Fibroblast of villous mesenchyme (primary cell): ENCODE measurements at regions not wholly inside any gene's neighbourhood (a gene's known extent, or its start where the extent isn't known, plus 50 kb on each side); places are given as distances from the start of the nearest gene placed in this dataset.
"Not testable (repeated sequence)": the region's sequence is repeated elsewhere in the genome, so short reads cannot be mapped to it uniquely, and the experiment has no call there.

Source experiments
- DNase-seq: peaks from one replicate; pipeline ENCODE4 v3.0.0-alpha.2; 2010; ENCODE audit warnings: low read depth
- H3K4me3 ChIP-seq: 2 replicates; pipeline ENCODE4 v1.5.1; 2011; ENCODE audit warnings: low read depth, mild to moderate bottlenecking, low read length
- TF ChIP-seq, protein P1 (sequence below): IDR thresholded peaks from 2 replicates; pipeline ENCODE4 v1.5.1; 2012; ENCODE audit warnings: low read depth, mild to moderate bottlenecking, low read length; ENCODE audit not compliant: insufficient read depth

DNA sequence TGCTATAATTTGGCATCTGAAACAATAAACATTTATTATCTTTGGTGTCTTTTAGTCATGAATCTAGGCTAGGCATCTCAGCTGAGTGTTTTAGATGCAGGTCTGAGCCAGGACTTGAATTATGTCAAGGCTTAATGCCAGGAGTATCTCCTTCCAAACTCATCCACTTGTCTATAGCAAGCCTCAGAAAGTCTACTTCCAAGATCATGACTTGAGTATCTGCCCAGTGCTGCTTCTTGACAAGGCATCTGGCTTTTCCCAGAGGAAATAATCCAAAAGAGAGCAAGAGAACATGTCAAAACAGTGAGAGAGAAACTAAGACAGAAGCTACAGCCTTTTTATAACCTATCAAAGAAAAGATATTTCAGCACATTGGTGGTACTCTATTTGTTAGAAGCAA, 1052.1 kb upstream of the PCDH10 start:
- TF ChIP-seq, protein P1, sequence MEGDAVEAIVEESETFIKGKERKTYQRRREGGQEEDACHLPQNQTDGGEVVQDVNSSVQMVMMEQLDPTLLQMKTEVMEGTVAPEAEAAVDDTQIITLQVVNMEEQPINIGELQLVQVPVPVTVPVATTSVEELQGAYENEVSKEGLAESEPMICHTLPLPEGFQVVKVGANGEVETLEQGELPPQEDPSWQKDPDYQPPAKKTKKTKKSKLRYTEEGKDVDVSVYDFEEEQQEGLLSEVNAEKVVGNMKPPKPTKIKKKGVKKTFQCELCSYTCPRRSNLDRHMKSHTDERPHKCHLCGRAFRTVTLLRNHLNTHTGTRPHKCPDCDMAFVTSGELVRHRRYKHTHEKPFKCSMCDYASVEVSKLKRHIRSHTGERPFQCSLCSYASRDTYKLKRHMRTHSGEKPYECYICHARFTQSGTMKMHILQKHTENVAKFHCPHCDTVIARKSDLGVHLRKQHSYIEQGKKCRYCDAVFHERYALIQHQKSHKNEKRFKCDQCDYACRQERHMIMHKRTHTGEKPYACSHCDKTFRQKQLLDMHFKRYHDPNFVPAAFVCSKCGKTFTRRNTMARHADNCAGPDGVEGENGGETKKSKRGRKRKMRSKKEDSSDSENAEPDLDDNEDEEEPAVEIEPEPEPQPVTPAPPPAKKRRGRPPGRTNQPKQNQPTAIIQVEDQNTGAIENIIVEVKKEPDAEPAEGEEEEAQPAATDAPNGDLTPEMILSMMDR: no peak
- H3K4me3 ChIP-seq: no peak overlapping the region
- DNase-seq: no peak

- DNase-seq: no peak
- TF ChIP-seq, protein P1: no peak
- no peak overlapping the region for H3K4me3 ChIP-seq
These were observed 1047.6 kb upstream of the PCDH10 start for GRCh38 chr4:132101526-132101925.

DNA sequence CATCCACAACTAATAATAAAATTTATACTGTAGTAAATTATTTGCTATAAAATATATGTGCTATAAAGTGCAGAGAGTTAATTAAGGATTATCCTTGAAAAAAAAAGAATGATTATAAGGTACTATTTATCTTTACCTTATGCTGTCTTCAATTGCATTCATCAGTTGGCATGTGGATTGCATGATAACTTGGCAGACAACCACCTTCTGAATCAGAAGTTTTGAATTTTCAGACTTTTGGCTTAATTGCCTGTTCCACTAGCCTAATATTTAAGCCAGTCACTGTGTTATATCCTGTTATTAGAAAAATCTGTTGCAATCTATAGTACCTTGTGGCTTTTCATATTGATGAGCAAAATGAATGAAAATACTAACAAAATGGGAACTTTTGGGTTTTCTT, 1040.3 kb upstream of the PCDH10 start:
- H3K4me3 ChIP-seq: no peak overlapping the region
- DNase-seq: no peak
- TF ChIP-seq, protein P1: no peak

GRCh38 chr4:132114885-132115284, 1034.2 kb upstream of the PCDH10 start:
- TF ChIP-seq, protein P1: no peak
- H3K4me3 ChIP-seq: no peak overlapping the region
- DNase-seq: no peak

DNA sequence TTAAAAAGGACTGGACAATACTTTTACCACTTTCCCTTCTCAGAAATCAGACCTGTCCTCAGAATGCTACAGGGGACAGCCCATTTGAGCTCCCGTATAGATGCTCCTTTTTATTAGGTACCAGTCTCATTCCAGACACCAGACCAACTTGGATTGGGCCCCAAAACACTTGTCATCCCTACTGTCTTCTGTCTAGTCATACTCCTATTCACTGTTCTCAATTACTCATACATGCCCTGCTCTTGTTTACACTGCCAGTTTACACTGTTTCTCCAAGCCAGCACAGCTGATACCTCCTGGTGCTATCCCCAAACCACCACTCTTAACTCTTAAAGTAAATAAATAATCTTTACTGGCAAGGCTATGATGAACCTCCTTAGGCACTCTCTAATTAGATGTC, 1026.4 kb upstream of the PCDH10 start:
- DNase-seq, H3K4me3 ChIP-seq: not testable (repeated sequence)

DNA sequence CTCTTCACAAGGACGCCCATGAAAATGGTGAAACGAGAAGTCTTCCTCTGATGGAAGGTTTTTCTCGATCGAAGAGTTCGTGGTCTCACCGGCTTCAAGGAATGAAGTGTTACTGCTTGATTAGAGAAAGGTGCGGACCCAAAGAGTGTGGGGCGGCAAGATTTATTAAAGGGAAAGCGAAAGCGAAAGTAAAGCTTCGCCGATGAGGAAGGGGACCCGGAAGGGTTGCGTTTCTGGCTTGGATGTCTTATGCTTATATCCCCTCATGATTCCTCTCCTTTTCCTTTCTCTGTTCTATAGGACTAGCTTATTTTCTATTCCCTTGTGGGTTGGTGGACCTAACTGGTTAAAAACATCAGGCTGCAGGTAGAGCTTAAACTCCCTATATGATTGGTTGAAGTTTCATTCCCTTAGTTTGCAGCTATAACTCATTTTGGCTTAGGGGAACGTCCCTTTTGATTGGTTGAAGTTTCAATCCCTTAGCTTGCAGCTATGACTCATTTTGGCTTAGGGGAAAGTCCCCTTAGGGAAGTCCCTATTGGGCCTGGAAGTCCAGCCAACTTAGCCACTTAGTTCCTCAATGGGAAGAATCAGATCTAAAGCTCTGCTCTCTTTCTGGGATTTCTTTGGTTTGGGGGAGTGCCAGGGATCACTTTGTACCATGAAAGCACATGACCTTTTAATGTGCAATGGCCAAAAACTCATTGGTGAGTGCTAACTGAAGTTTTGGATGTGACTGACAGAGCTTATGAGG, 1025.0 kb upstream of the PCDH10 start:
- no peak overlapping the region for H3K4me3 ChIP-seq
- TF ChIP-seq, protein P1: no peak
- DNase-seq: no peak

GRCh38 chr4:132124624-132124974, 1024.5 kb upstream of the PCDH10 start:
- DNase-seq: no peak

More at GRCh38 chr4:132124624-132124974, 1024.5 kb upstream of the PCDH10 start:
- TF ChIP-seq, protein P1: no peak
- H3K4me3 ChIP-seq: no peak overlapping the region
